PC-9 (cell line): ENCODE measurements at regions not wholly inside any gene's neighbourhood (a gene's known extent, or its start where the extent isn't known, plus 50 kb on each side); places are given as distances from the start of the nearest gene placed in this dataset.
"Not testable (repeated sequence)": the region's sequence is repeated elsewhere in the genome, so short reads cannot be mapped to it uniquely, and the experiment has no call there.

ENCODE experiments used
- BruUV-seq: library from RNA; stranded (reverse); fragments of 400-500 nt; replicated peaks from 2 replicates; lab custom pipeline; 2021; lab: Mats Ljungman, UMichigan
- CTCF ChIA-PET: fragments of 300-600 bp; sonication (Branson Sonifier 250); formaldehyde crosslinking; loops from one replicate; lab custom pipeline; 2022; ENCODE audit warnings: antibody characterized with exemption; lab: Charles Lee
- POLR2A ChIA-PET: fragments of 300-600 bp; sonication (Branson Sonifier 250); formaldehyde crosslinking; loops from one replicate; lab custom pipeline; 2022; ENCODE audit warnings: antibody characterized with exemption; ENCODE audit not compliant: unreplicated experiment; lab: Charles Lee
- DNase-seq, 2 experiments: peaks; one replicate each; pipeline versions ENCODE4 v3.0.0 to v3.0.0-alpha.2; 2015 to 2022; ENCODE audit warnings: mixed read lengths in 1 of 2
- H2AFZ ChIP-seq: fragments of 200-600 bp; sonication (generic); 2 replicates; pipeline ENCODE4 v1.8.1; 2017; ENCODE audit warnings: antibody characterized with exemption
- H3F3A ChIP-seq: fragments of 200-600 bp; sonication (generic); 2 replicates; pipeline ENCODE4 v1.8.1; 2017; ENCODE audit warnings: antibody characterized with exemption, mild to moderate bottlenecking, low read depth; ENCODE audit not compliant: insufficient read depth
- H3K27ac ChIP-seq: fragments of 200-600 bp; sonication (generic); 2 replicates; pipeline ENCODE4 v1.6.1; 2016; ENCODE audit warnings: mixed run types
- H3K27me3 ChIP-seq: fragments of 200-600 bp; sonication (generic); 2 replicates; pipeline ENCODE4 v1.6.1; 2016; ENCODE audit warnings: low read depth, mixed run types; ENCODE audit not compliant: insufficient read depth
- H3K36me3 ChIP-seq: fragments of 200-600 bp; sonication (generic); 2 replicates; pipeline ENCODE4 v1.6.1; 2016; ENCODE audit warnings: low read depth, mixed run types
- H3K4me1 ChIP-seq: fragments of 200-600 bp; sonication (generic); replicated peaks from 2 replicates; pipeline ENCODE4 v1.6.1; 2016; ENCODE audit warnings: mixed run types; ENCODE audit not compliant: insufficient read depth
- H3K4me2 ChIP-seq: fragments of 200-600 bp; sonication (generic); 2 replicates; pipeline ENCODE4 v1.6.1; 2017; ENCODE audit warnings: mixed run types
- H3K4me3 ChIP-seq: fragments of 200-600 bp; sonication (generic); 2 replicates; pipeline ENCODE4 v1.6.1; 2016; ENCODE audit warnings: mixed run types
- H3K79me2 ChIP-seq: fragments of 200-600 bp; sonication (generic); 2 replicates; pipeline ENCODE4 v1.6.1; 2017; ENCODE audit warnings: low read depth, mixed run types
- H3K9me2 ChIP-seq: fragments of 200-600 bp; sonication (generic); 2 replicates; pipeline ENCODE4 v1.8.1; 2017; ENCODE audit warnings: mild to moderate bottlenecking; ENCODE audit not compliant: insufficient read depth
- H3K9me3 ChIP-seq: fragments of 200-600 bp; sonication (generic); 2 replicates; pipeline ENCODE4 v1.8.1; 2016; ENCODE audit warnings: low read depth; ENCODE audit not compliant: insufficient read depth
- H4K20me1 ChIP-seq: fragments of 200-600 bp; sonication (generic); 2 replicates; pipeline ENCODE4 v1.8.1; 2017; ENCODE audit not compliant: insufficient read depth
- EZH2 ChIP-seq: fragments of 200-600 bp; sonication (generic); IDR thresholded peaks from 2 replicates; pipeline ENCODE4 v1.8.0; 2017; ENCODE audit warnings: antibody characterized with exemption, low read depth
- intact Hi-C: fragments of 100-400 bp; cut with micrococcal nuclease; formaldehyde crosslinking; loops from one replicate; pipeline ENCODE4 v1.10.0; 2022; ENCODE audit not compliant: unreplicated experiment
- TF ChIP-seq, protein P1 (sequence below): fragments of 200-600 bp; sonication (generic); conservative IDR thresholded peaks from 2 replicates; pipeline ENCODE4 v1.6.1; 2017; ENCODE audit warnings: mixed run types, antibody characterized with exemption, mild to moderate bottlenecking, moderate library complexity

DNA sequence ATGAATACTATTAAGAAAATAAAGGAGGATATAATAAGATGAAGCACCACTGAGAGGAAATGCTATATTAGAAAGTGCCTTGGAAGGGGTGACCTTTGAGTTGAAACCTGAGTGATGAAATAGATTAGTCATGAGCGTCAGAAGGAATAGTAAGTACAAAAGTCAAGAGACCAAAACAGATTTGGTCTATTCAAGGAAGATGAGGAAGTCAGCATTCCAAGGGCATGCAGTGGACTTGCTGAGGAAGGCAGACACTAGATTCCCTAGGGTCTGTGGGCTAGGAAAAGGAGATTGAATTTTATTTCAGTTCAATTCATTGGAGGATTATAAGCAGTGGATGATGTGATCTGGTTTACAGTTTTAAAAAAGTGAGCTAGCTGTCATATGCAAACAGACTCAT is 73.0 kb upstream of the WDFY3 start:
- CTCF ChIA-PET: no interaction called here
- POLR2A ChIA-PET: no interaction called here
- TF ChIP-seq, protein P1, sequence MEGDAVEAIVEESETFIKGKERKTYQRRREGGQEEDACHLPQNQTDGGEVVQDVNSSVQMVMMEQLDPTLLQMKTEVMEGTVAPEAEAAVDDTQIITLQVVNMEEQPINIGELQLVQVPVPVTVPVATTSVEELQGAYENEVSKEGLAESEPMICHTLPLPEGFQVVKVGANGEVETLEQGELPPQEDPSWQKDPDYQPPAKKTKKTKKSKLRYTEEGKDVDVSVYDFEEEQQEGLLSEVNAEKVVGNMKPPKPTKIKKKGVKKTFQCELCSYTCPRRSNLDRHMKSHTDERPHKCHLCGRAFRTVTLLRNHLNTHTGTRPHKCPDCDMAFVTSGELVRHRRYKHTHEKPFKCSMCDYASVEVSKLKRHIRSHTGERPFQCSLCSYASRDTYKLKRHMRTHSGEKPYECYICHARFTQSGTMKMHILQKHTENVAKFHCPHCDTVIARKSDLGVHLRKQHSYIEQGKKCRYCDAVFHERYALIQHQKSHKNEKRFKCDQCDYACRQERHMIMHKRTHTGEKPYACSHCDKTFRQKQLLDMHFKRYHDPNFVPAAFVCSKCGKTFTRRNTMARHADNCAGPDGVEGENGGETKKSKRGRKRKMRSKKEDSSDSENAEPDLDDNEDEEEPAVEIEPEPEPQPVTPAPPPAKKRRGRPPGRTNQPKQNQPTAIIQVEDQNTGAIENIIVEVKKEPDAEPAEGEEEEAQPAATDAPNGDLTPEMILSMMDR: no peak
- TF ChIP-seq EZH2: no peak

DNA sequence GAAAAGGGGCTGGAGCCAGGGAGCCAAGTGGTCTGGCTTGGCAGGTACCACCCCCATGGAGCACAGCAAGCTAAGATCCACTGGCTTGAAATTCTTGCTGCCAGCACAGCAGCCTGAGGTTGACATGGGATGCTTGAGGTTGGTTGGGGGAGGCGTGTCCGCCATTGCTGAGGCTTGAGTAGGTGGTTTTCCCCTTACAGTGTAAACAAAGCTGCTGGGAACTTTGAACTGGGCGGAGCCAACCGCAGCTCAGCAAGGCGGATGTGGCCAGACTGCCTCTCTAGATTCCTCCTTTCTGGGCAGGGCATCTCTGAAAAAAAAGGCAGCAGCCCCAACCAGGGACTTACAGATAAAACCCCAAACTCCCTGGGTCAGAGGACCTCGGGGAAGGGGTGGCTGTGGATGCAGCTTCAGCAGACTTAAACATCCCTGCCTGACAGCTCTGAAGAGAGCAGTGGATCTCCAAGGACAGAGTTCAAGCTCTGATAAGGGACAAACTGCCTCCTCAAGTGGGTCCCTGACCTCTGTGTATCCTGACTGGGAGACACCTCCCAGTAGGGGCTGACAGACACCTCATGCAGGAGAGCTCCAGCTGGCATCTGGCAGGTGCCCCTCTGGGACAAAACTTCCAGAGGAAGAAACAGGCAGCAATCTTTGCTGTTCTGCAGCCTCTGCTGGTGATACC is 77.5 kb upstream of the WDFY3 start:
- H3K27ac ChIP-seq, BruUV-seq, H4K20me1 ChIP-seq, H3K9me2 ChIP-seq, H3K4me2 ChIP-seq, H3K9me3 ChIP-seq, H3K27me3 ChIP-seq, H3K79me2 ChIP-seq, intact Hi-C loops, POLR2A ChIA-PET, H3K4me3 ChIP-seq, CTCF ChIA-PET, H2AFZ ChIP-seq, H3F3A ChIP-seq, H3K36me3 ChIP-seq: not testable (repeated sequence)
- peak in 1 of 2 experiments; percentile 29 for DNase-seq
- H3K4me1 ChIP-seq: peaks cover 16% of the 10 kb centered on the region

More for the DNA sequence above, 73.0 kb upstream of the WDFY3 start:
- peak overlapping the region; percentile 58; the same call in 1 of the 2 replicates for H2AFZ ChIP-seq
- no TSS peak for BruUV-seq
- no peaks in the 10 kb centered on the region for H3K9me2 ChIP-seq
- peak overlapping the region; percentile 84 for H3K27ac ChIP-seq
- peaks cover 5% of the 10 kb centered on the region for H3K9me3 ChIP-seq
- H3F3A ChIP-seq: peaks cover 4% of the 10 kb centered on the region; the same call in 1 of the 2 replicates
- no peaks in the 10 kb centered on the region for H3K36me3 ChIP-seq
- no peaks in the 10 kb centered on the region for H3K79me2 ChIP-seq
- peak overlapping the region; percentile 47 for H3K4me2 ChIP-seq
- peaks cover 19% of the 10 kb centered on the region for H3K4me1 ChIP-seq
- H3K27me3 ChIP-seq: no peaks in the 10 kb centered on the region
- H3K4me3 ChIP-seq: no peak overlapping the region
- intact Hi-C loops: no loop called here
- no peaks in the 10 kb centered on the region for H4K20me1 ChIP-seq
- peak in 1 of 2 experiments; percentile 59 for DNase-seq

DNA sequence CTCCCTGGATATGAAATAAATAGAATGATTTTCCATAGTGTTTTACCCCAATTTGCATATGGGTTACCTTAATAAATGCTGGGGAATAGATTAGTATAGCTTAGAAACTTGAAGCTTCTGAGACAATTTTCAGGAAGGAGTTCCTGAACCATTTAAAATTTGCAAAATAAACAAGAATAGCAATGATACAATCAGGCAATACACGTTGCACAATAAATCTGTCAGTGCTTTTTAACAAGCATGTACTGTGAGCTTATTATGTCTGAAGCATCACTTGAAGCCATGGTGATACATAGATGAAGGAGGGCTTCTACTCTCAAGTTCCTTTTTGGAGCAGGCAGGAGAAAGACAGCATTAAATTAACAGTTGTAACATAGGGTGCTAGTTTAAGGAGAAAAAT is 84.2 kb upstream of the WDFY3 start:
- DNase-seq: no peak

More for the DNA sequence above, 84.2 kb upstream of the WDFY3 start:
- ChIA-PET CTCF (interaction anchor here (0.7 kb wide), 1 partner anchor 589 kb away, joined by 4 read pairs; no protein-coding TSS in a partner anchor), POLR2A (no interaction called here)
- Histone ChIP-seq H3F3A (no peaks in the 10 kb centered on the region), H3K79me2 (no peaks in the 10 kb centered on the region), H3K9me3 (no peaks in the 10 kb centered on the region), H3K9me2 (no peaks in the 10 kb centered on the region), H3K4me2 (no peak overlapping the region), H3K36me3 (no peaks in the 10 kb centered on the region), H2AFZ (no peak overlapping the region), H4K20me1 (no peaks in the 10 kb centered on the region), H3K4me1 (no peaks in the 10 kb centered on the region), H3K4me3 (no peak overlapping the region), H3K27ac (no peak overlapping the region), H3K27me3 (no peaks in the 10 kb centered on the region)
- intact Hi-C loops: no loop called here
- BruUV-seq: no TSS peak
- TF ChIP-seq, protein P1: no peak
- TF ChIP-seq EZH2: no peak
